GM12873 (cell line): ENCODE measurements at regions not wholly inside any gene's neighbourhood (a gene's known extent, or its start where the extent isn't known, plus 50 kb on each side); places are given as distances from the start of the nearest gene placed in this dataset.

Experiments
- CTCF ChIP-seq: IDR thresholded peaks from 2 replicates; pipeline ENCODE4 v1.5.1; 2012; ENCODE audit warnings: low read depth, mild to moderate bottlenecking, moderate library complexity, low read length, control low read depth; ENCODE audit not compliant: insufficient read depth; ENCODE audit errors: missing control alignments

GRCh38 chr5:20307391-20307790 is 319.4 kb upstream of the CDH18 start:
- TF ChIP-seq CTCF: no peak

- TF ChIP-seq CTCF: no peak
Measured at GRCh38 chr5:20305463-20305862, 317.5 kb upstream of the CDH18 start.

GRCh38 chr5:20300110-20300509 is 312.1 kb upstream of the CDH18 start:
- TF ChIP-seq CTCF: no peak

GRCh38 chr5:20294696-20295095 is 306.7 kb upstream of the CDH18 start:
- TF ChIP-seq CTCF: no peak

- no peak for TF ChIP-seq CTCF
Measured at GRCh38 chr5:20291766-20292165, 303.8 kb upstream of the CDH18 start.

GRCh38 chr5:20287640-20288039 is 299.6 kb upstream of the CDH18 start:
- TF ChIP-seq CTCF: no peak

- TF ChIP-seq CTCF: no peak
Measured at GRCh38 chr5:20286512-20286911, 298.5 kb upstream of the CDH18 start.

- no peak for TF ChIP-seq CTCF
Measured at GRCh38 chr5:20276959-20277263, 288.9 kb upstream of the CDH18 start.
